Common myeloid progenitor, CD34-positive (primary cell): ENCODE measurements at regions not wholly inside any gene's neighbourhood (a gene's known extent, or its start where the extent isn't known, plus 50 kb on each side); places are given as distances from the start of the nearest gene placed in this dataset.

Experiments
- CTCF ChIA-PET: fragments of 350-600 bp; sonication (Branson Sonifier 250); formaldehyde crosslinking; loops from one replicate; lab custom pipeline; 2021; ENCODE audit warnings: antibody characterized with exemption; lab: Charles Lee
- POLR2A ChIA-PET: fragments of 350-600 bp; sonication (Branson Sonifier 250); formaldehyde crosslinking; loops from one replicate; lab custom pipeline; 2021; ENCODE audit warnings: antibody characterized with exemption; lab: Charles Lee
- DNase-seq, 3 donors: peaks; one replicate each; pipeline versions ENCODE4 v3.0.0 to v3.0.0-alpha.2; 2013
- H3K27ac ChIP-seq, 2 experiments: 1 replicate in 1 of 2; 2 replicates in 1 of 2; pipeline ENCODE4 v1.7.0; 2013; ENCODE audit warnings: inconsistent platforms in 2 of 2, low read length in 2 of 2, mild to moderate bottlenecking in 2 of 2, low read depth in 1 of 2, moderate library complexity in 1 of 2; ENCODE audit not compliant: severe bottlenecking in 2 of 2, insufficient read depth in 1 of 2, poor library complexity in 1 of 2
- H3K27me3 ChIP-seq, 5 experiments: replicated peaks in 2 of 5; 1 replicate in 3 of 5; 2 replicates in 2 of 5; pipeline versions ENCODE4 v1.6.1 to v1.7.0; 2013; ENCODE audit warnings: low read length in 4 of 5, mild to moderate bottlenecking in 2 of 5, moderate library complexity in 2 of 5, inconsistent platforms in 1 of 5; ENCODE audit not compliant: insufficient read depth in 5 of 5, control insufficient read depth in 4 of 5
- H3K36me3 ChIP-seq, 4 experiments: 1 replicate in 2 of 4; 2 replicates in 2 of 4; pipeline versions ENCODE4 v1.6.1 to v1.7.0; 2013; ENCODE audit warnings: low read length in 3 of 4, control low read depth in 1 of 4, mild to moderate bottlenecking in 1 of 4; ENCODE audit not compliant: control insufficient read depth in 4 of 4, insufficient read depth in 4 of 4
- H3K4me1 ChIP-seq, 4 experiments: 1 replicate in 3 of 4; 2 replicates in 1 of 4; pipeline versions ENCODE4 v1.6.1 to v1.7.1; 2013; ENCODE audit warnings: low read length in 3 of 4, mild to moderate bottlenecking in 3 of 4, control low read depth in 1 of 4, inconsistent platforms in 1 of 4, moderate library complexity in 1 of 4; ENCODE audit not compliant: control insufficient read depth in 4 of 4, insufficient read depth in 4 of 4; ENCODE audit errors: control extremely low read depth in 1 of 4
- H3K4me3 ChIP-seq, 7 experiments: 1 replicate in 4 of 7; 2 replicates in 3 of 7; pipeline versions ENCODE4 v1.5.1 to v1.7.0; 2013; ENCODE audit warnings: mild to moderate bottlenecking in 7 of 7, low read length in 6 of 7, moderate library complexity in 6 of 7, inconsistent platforms in 2 of 7, low read depth in 2 of 7, control low read depth in 1 of 7; ENCODE audit not compliant: insufficient read depth in 4 of 7, control insufficient read depth in 1 of 7; ENCODE audit errors: extremely low read depth in 1 of 7
- H3K9me3 ChIP-seq, 5 experiments: 1 replicate in 4 of 5; 2 replicates in 1 of 5; pipeline versions ENCODE4 v1.6.1 to v1.7.1; 2013; ENCODE audit warnings: low read length in 4 of 5, mild to moderate bottlenecking in 2 of 5, inconsistent platforms in 1 of 5, low read depth in 1 of 5, moderate library complexity in 1 of 5; ENCODE audit not compliant: control insufficient read depth in 4 of 5, insufficient read depth in 2 of 5; ENCODE audit errors: control extremely low read depth in 1 of 5
- WGBS: methylation state at CpG from one replicate; pipeline ENCODE4 v1.1.5; 2013; ENCODE audit not compliant: insufficient coverage; 5-methylcytosine and 5-hydroxymethylcytosine counted together

GRCh38 chr11:116427903-116428637 lies 344.7 kb downstream of the BUD13 start:
- H3K4me3 ChIP-seq, result no peak overlapping the region
- no peaks in the 10 kb centered on the region for H3K9me3 ChIP-seq
- CTCF ChIA-PET, result no interaction called here
- peaks cover 0 to 16% (median 7%) of the 10 kb centered on the region in 5 experiments for H3K27me3 ChIP-seq
- no peaks in the 10 kb centered on the region for H3K4me1 ChIP-seq
- DNase-seq, result no peak
- WGBS, result 46% methylated on average over 8 of the region's 11 CpGs
- no peak overlapping the region for H3K27ac ChIP-seq
- POLR2A ChIA-PET, result no interaction called here
- no peaks in the 10 kb centered on the region for H3K36me3 ChIP-seq

DNA sequence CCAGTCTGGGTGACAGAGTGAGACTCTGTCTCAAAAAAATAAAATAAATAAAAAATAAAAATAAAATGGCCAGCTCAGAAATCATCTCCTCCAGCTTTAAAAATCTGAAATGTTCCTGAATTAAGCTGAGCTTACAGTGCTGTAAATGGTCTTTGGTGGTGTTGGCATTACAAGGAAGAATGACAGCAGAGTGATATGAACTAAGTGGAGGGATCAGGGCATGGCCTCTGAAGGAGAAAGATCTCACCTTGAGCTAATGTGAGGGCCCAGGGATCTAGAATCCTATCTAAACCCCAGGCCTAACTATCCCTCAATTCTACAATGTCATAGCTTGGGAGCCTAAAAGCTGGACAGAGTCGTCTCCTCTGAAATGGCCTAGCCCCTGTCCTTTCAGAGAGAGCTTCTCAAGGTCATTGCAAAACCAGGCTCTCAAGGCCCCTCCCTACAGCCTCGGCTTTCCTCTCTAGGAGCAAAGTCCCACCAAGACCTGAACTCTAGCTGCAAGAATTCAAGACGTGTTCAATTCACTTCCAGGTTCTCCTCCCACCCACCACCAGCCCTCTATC lies 345.4 kb downstream of the BUD13 start:
- no peak for DNase-seq
- Histone ChIP-seq H3K9me3 (no peaks in the 10 kb centered on the region), H3K4me1 (no peaks in the 10 kb centered on the region), H3K36me3 (no peaks in the 10 kb centered on the region), H3K4me3 (no peak overlapping the region), H3K27me3 (peaks cover 0 to 19% (median 7%) of the 10 kb centered on the region in 5 experiments), H3K27ac (no peak overlapping the region)
- POLR2A ChIA-PET, result interaction anchor here (0.5 kb wide), 1 partner anchor 53 kb away, joined by 3 read pairs; no protein-coding TSS in a partner anchor
- 52% methylated on average over 3 of the region's 3 CpGs for WGBS
- CTCF ChIA-PET, result no interaction called here

DNA sequence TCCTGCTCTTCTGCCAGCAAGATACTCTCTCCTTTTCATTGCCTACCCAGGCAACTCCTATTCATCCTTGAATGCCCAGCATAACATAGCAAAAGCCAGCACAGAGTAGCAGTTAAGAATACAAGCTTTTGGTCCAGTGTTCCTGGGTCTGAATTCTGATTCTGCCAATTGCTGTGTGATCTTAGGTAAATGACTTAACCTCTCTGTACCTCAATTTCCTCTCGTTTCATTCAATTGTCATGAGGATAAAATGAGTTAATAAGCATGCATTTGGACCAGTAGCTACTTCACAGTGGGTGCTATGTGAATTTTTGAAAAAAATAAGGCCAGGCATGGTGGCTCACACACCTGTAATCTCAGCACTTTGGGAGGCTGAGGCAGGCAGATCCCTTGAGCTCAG lies 346.0 kb downstream of the BUD13 start:
- H3K36me3 ChIP-seq, result no peaks in the 10 kb centered on the region
- no peak overlapping the region for H3K27ac ChIP-seq
- H3K4me3 ChIP-seq, result no peak overlapping the region
- 67% methylated on average over 1 of the region's 1 CpG for WGBS
- no peaks in the 10 kb centered on the region for H3K9me3 ChIP-seq
- no peaks in the 10 kb centered on the region for H3K4me1 ChIP-seq
- H3K27me3 ChIP-seq, result peaks cover 0 to 22% (median 7%) of the 10 kb centered on the region in 5 experiments
- ChIA-PET CTCF (no interaction called here), POLR2A (interaction anchor here (0.5 kb wide), 1 partner anchor 52 kb away, joined by 3 read pairs; no protein-coding TSS in a partner anchor)
- no peak for DNase-seq

DNA sequence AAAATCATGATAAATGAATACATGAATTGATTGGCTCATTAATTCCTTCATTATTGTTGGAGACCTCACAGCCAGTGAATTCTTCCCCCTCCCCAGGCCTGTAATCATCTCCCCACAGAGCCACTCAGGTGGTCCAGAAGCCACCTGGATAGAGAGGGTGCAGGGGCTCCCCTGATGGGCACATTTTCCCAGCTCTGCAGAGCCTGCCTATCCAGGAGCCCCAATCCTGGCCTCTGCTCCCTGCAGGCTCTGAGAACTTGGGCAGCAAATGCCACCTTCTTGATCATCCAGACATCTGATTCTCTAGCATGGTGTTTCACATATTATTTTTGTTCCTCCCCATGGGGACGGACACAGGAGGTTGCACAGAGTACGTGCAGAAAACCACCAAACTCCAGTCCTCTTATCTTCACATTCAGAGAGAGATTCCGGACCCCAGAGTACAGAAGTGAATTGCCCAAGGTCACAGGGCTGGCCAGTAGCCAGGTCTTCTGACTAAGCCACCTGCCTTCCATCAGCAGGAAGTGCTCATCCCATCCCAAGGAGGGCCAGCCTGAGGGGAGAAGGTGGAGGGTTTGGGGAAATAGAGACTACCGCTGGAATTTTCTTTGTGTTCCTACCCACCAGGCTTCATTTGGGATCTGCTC lies 348.0 kb downstream of the BUD13 start:
- WGBS, result 83% methylated on average over 1 of the region's 4 CpGs
- Histone ChIP-seq H3K9me3 (no peaks in the 10 kb centered on the region), H3K4me3 (no peak overlapping the region), H3K36me3 (no peaks in the 10 kb centered on the region), H3K27ac (no peak overlapping the region), H3K27me3 (peaks cover 0 to 22% (median 9%) of the 10 kb centered on the region in 5 experiments), H3K4me1 (no peaks in the 10 kb centered on the region)
- CTCF ChIA-PET, result no interaction called here
- POLR2A ChIA-PET, result no interaction called here
- DNase-seq, result no peak

- Histone ChIP-seq H3K27me3 (peaks cover 0 to 17% (median 8%) of the 10 kb centered on the region in 5 experiments), H3K9me3 (no peaks in the 10 kb centered on the region), H3K4me3 (no peak overlapping the region), H3K36me3 (no peaks in the 10 kb centered on the region), H3K27ac (no peak overlapping the region), H3K4me1 (no peaks in the 10 kb centered on the region)
- 88% methylated on average over 3 of the region's 6 CpGs for WGBS
- DNase-seq, result no peak
- POLR2A ChIA-PET, result no interaction called here
- CTCF ChIA-PET, result no interaction called here
These were observed 349.7 kb downstream of the BUD13 start for GRCh38 chr11:116422956-116423600.

GRCh38 chr11:116422556-116422955 lies 350.2 kb downstream of the BUD13 start:
- Histone ChIP-seq H3K4me3 (no peak overlapping the region), H3K9me3 (no peaks in the 10 kb centered on the region), H3K27ac (no peak overlapping the region), H3K36me3 (no peaks in the 10 kb centered on the region), H3K4me1 (no peaks in the 10 kb centered on the region), H3K27me3 (peaks cover 0 to 15% (median 7%) of the 10 kb centered on the region in 5 experiments)
- ChIA-PET POLR2A (no interaction called here), CTCF (no interaction called here)
- DNase-seq, result no peak
